GM23338 (cell line): ENCODE measurements at regions not wholly inside any gene's neighbourhood (a gene's known extent, or its start where the extent isn't known, plus 50 kb on each side); places are given as distances from the start of the nearest gene placed in this dataset.

ENCODE experiments used
- ATAC-seq: fragments of 200-7000 bp; cut with Tn5 transposase; 3 replicates; pipeline ENCODE4 v1.9.1; 2020
- DNase-seq: peaks from one replicate; pipeline ENCODE4 v3.0.0-alpha.2; 2015; ENCODE audit warnings: low spot score
- H2AFZ ChIP-seq: fragments of 200-600 bp; sonication (generic); 2 replicates; pipeline ENCODE4 v1.8.0; 2016; ENCODE audit warnings: antibody characterized with exemption, mild to moderate bottlenecking, moderate library complexity
- H3F3A ChIP-seq: fragments of 200-600 bp; sonication (generic); replicated peaks from 2 replicates; pipeline ENCODE4 v1.8.0; 2017; ENCODE audit warnings: antibody characterized with exemption, mixed run types, low read depth
- H3K27ac ChIP-seq: fragments of 200-600 bp; sonication (generic); 2 replicates; pipeline ENCODE4 v1.6.1; 2016; ENCODE audit warnings: low read depth
- H3K27me3 ChIP-seq: fragments of 200-600 bp; sonication (generic); 2 replicates; pipeline ENCODE4 v1.8.0; 2016; ENCODE audit warnings: mild to moderate bottlenecking, mixed run types, moderate library complexity; ENCODE audit not compliant: insufficient read depth
- H3K36me3 ChIP-seq: fragments of 200-600 bp; sonication (generic); 2 replicates; pipeline ENCODE4 v1.8.0; 2016; ENCODE audit warnings: mild to moderate bottlenecking; ENCODE audit not compliant: insufficient read depth
- H3K4me1 ChIP-seq: fragments of 200-600 bp; sonication (generic); 2 replicates; pipeline ENCODE4 v1.8.0; 2016; ENCODE audit warnings: mild to moderate bottlenecking, moderate library complexity; ENCODE audit not compliant: insufficient read depth
- H3K4me2 ChIP-seq: fragments of 200-600 bp; sonication (generic); 2 replicates; pipeline ENCODE4 v1.7.1; 2017; ENCODE audit warnings: mixed run types
- H3K4me3 ChIP-seq: fragments of 200-600 bp; sonication (generic); 2 replicates; pipeline ENCODE4 v1.6.1; 2016; ENCODE audit warnings: mixed run types
- H3K79me2 ChIP-seq: fragments of 200-600 bp; sonication (generic); replicated peaks from 2 replicates; pipeline ENCODE4 v1.8.0; 2017; ENCODE audit warnings: mild to moderate bottlenecking; ENCODE audit not compliant: insufficient read depth
- H3K9me2 ChIP-seq: fragments of 200-600 bp; sonication (generic); 2 replicates; pipeline ENCODE4 v1.8.0; 2017; ENCODE audit not compliant: insufficient read depth
- H4K20me1 ChIP-seq: fragments of 200-600 bp; sonication (generic); replicated peaks from 2 replicates; pipeline ENCODE4 v1.8.0; 2017; ENCODE audit warnings: mild to moderate bottlenecking; ENCODE audit not compliant: insufficient read depth
- H3K27ac Mint-ChIP-seq: 2 replicates; pipeline ENCODE4 v1.8.0; 2020; ENCODE audit warnings: inconsistent platforms, mild to moderate bottlenecking, moderate library complexity, mixed read lengths
- H3K27me3 Mint-ChIP-seq: 3 replicates; pipeline ENCODE4 v1.8.0; 2022; ENCODE audit warnings: low read depth, mild to moderate bottlenecking, moderate library complexity, mixed read lengths, inconsistent platforms; ENCODE audit not compliant: insufficient read depth, poor library complexity
- H3K36me3 Mint-ChIP-seq: 3 replicates; pipeline ENCODE4 v1.8.0; 2021; ENCODE audit warnings: low read depth, mild to moderate bottlenecking, inconsistent platforms, moderate library complexity, mixed read lengths
- H3K4me1 Mint-ChIP-seq: 3 replicates; pipeline ENCODE4 v1.8.0; 2020; ENCODE audit warnings: mild to moderate bottlenecking, inconsistent platforms, mixed read lengths
- H3K4me3 Mint-ChIP-seq: 3 replicates; pipeline ENCODE4 v1.8.0; 2021; ENCODE audit warnings: moderate library complexity, mild to moderate bottlenecking, inconsistent platforms, mixed read lengths
- H3K9me3 Mint-ChIP-seq: 3 replicates; pipeline ENCODE4 v1.8.0; 2020; ENCODE audit warnings: moderate library complexity, mild to moderate bottlenecking, inconsistent platforms, mixed read lengths
- CREB1 ChIP-seq: fragments of 250-450 bp; sonication (Bioruptor Pico); IDR thresholded peaks from 2 replicates; pipeline ENCODE4 v1.5.0; 2020; ENCODE audit warnings: low read depth, mild to moderate bottlenecking, moderate library complexity
- EZH2 ChIP-seq: fragments of 200-600 bp; sonication (generic); IDR thresholded peaks from one replicate; pipeline ENCODE4 v1.8.0; 2017; ENCODE audit warnings: antibody characterized with exemption, mild to moderate bottlenecking, low read depth; ENCODE audit not compliant: unreplicated experiment
- EZH2phosphoT487 ChIP-seq: fragments of 200-600 bp; sonication (generic); IDR thresholded peaks from one replicate; pipeline ENCODE4 v1.8.1; 2018; ENCODE audit warnings: antibody characterized with exemption; ENCODE audit not compliant: unreplicated experiment
- JUNB ChIP-seq: IDR thresholded peaks from one replicate; pipeline ENCODE4 v1.6.1; 2016; ENCODE audit warnings: antibody characterized with exemption; ENCODE audit not compliant: unreplicated experiment
- NANOG ChIP-seq: IDR thresholded peaks from 2 replicates; pipeline ENCODE4 v1.6.1; 2016; ENCODE audit warnings: antibody characterized with exemption, borderline replicate concordance
- REST ChIP-seq: IDR thresholded peaks from one replicate; pipeline ENCODE4 v1.6.1; 2018; ENCODE audit warnings: antibody characterized with exemption; ENCODE audit not compliant: unreplicated experiment
- STAT1 ChIP-seq: IDR thresholded peaks from one replicate; pipeline ENCODE4 v1.6.1; 2016; ENCODE audit warnings: antibody characterized with exemption; ENCODE audit not compliant: unreplicated experiment
- ZNF114 ChIP-seq: fragments of 250-450 bp; sonication (Bioruptor Pico); IDR thresholded peaks from 2 replicates; pipeline ENCODE4 v1.5.0; 2020; ENCODE audit warnings: mild to moderate bottlenecking, moderate library complexity
- ZNF331 ChIP-seq: fragments of 250-450 bp; sonication (Bioruptor Pico); IDR thresholded peaks from 2 replicates; pipeline ENCODE4 v1.5.0; 2020; ENCODE audit warnings: low read depth, mild to moderate bottlenecking, moderate library complexity
- TF ChIP-seq, protein P1 (sequence below), 2 experiments: fragments of 200-600 bp in 1 of 2; sonication (generic) in 1 of 2; conservative IDR thresholded peaks; 2 replicates each; pipeline versions ENCODE4 v1.5.1 to v1.6.1; 2016 to 2017; ENCODE audit warnings: antibody characterized with exemption in 2 of 2, low read depth in 2 of 2, mild to moderate bottlenecking in 2 of 2, moderate library complexity in 1 of 2
- TF ChIP-seq, protein P2 (sequence below): IDR thresholded peaks from 2 replicates; pipeline ENCODE4 v1.6.1; 2016; ENCODE audit warnings: antibody characterized with exemption

DNA sequence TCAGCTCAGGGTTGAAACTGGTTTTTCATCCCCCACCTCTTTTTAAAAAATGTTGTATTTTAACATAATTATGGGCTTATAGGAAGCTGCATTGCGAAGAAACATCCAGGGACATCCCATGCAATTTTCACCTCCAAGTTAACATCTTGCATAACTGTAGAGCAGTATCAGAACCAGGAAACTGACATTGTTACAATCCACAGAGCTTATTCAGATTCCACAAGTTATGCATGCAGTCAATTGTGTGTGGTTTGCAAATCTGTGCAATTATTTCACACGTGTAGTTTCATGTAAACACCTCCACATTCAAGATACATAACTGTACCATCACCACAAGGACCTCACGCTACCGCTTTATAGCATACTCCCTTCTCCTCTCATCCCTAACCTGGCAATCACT lies 97.5 kb upstream of the GATB start:
- no peak overlapping the region for H3K27ac Mint-ChIP-seq
- no peak for ATAC-seq
- no peaks in the 10 kb centered on the region for H3K27me3 ChIP-seq

DNA sequence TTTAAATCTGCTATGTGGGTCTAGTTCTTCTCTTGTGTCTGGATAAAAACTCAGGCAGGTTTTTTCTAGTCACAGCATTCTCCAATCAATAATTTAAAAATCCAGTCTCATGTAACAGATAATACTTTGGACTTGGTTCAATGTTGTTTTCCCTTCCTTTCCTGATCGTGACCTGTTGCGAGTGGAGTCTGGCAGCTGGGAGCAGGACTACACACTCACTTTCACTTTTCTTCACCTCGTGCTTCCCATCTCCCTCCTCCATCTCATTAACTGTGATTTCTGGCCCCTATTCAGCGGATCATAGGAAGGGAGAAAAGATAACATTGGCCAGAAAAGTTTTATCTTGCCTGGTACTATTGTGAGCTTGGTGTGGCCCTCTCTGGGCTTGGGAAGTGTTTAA lies 96.6 kb upstream of the GATB start:
- no peak for DNase-seq
- no peak overlapping the region for H3K27ac Mint-ChIP-seq
- H3K27me3 ChIP-seq = no peaks in the 10 kb centered on the region
- TF ChIP-seq ZNF331 (CRISPR knock-in tag) = no peak
- no peak for TF ChIP-seq STAT1
- TF ChIP-seq, protein P1, sequence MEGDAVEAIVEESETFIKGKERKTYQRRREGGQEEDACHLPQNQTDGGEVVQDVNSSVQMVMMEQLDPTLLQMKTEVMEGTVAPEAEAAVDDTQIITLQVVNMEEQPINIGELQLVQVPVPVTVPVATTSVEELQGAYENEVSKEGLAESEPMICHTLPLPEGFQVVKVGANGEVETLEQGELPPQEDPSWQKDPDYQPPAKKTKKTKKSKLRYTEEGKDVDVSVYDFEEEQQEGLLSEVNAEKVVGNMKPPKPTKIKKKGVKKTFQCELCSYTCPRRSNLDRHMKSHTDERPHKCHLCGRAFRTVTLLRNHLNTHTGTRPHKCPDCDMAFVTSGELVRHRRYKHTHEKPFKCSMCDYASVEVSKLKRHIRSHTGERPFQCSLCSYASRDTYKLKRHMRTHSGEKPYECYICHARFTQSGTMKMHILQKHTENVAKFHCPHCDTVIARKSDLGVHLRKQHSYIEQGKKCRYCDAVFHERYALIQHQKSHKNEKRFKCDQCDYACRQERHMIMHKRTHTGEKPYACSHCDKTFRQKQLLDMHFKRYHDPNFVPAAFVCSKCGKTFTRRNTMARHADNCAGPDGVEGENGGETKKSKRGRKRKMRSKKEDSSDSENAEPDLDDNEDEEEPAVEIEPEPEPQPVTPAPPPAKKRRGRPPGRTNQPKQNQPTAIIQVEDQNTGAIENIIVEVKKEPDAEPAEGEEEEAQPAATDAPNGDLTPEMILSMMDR (conservative IDR thresholded peaks at IDR 0.05; ENCODE audit: low read depth in 2 of 2) = no peak
- TF ChIP-seq, protein P2, sequence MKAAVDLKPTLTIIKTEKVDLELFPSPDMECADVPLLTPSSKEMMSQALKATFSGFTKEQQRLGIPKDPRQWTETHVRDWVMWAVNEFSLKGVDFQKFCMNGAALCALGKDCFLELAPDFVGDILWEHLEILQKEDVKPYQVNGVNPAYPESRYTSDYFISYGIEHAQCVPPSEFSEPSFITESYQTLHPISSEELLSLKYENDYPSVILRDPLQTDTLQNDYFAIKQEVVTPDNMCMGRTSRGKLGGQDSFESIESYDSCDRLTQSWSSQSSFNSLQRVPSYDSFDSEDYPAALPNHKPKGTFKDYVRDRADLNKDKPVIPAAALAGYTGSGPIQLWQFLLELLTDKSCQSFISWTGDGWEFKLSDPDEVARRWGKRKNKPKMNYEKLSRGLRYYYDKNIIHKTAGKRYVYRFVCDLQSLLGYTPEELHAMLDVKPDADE = no peak
- TF ChIP-seq CREB1 (CRISPR knock-in tag) = no peak
- TF ChIP-seq EZH2phosphoT487 = no peak
- no peak for TF ChIP-seq ZNF114 (CRISPR knock-in tag)
- no peak for TF ChIP-seq NANOG
- TF ChIP-seq REST = no peak
- no peak for TF ChIP-seq JUNB
- no peak for TF ChIP-seq EZH2

More for the DNA sequence above, 97.5 kb upstream of the GATB start:
- Histone ChIP-seq H3K36me3 (no peaks in the 10 kb centered on the region), H3K4me1 (no peaks in the 10 kb centered on the region), H3K79me2 (no peaks in the 10 kb centered on the region), H3K4me2 (no peak overlapping the region), H3K4me3 (no peak overlapping the region), H2AFZ (no peak overlapping the region), H3K27ac (no peak overlapping the region), H3K9me2 (peaks cover 7% of the 10 kb centered on the region; the same call in 1 of the 2 replicates), H3F3A (no peaks in the 10 kb centered on the region), H4K20me1 (no peaks in the 10 kb centered on the region)
- no peak for TF ChIP-seq CREB1 (CRISPR knock-in tag)
- no peak for TF ChIP-seq JUNB
- Mint-ChIP-seq H3K36me3 (no peaks in the 10 kb centered on the region), H3K27me3 (no peaks in the 10 kb centered on the region), H3K4me3 (no peak overlapping the region), H3K4me1 (no peaks in the 10 kb centered on the region; the same call in 2 of the 3 replicates), H3K9me3 (no peaks in the 10 kb centered on the region)
- no peak for DNase-seq

More for the DNA sequence above, 96.6 kb upstream of the GATB start:
- Histone ChIP-seq H4K20me1 (no peaks in the 10 kb centered on the region), H3K79me2 (no peaks in the 10 kb centered on the region), H2AFZ (peak overlapping the region; percentile 34; the same call in 1 of the 2 replicates), H3K4me1 (no peaks in the 10 kb centered on the region), H3K4me3 (no peak overlapping the region), H3K9me2 (peaks cover 8% of the 10 kb centered on the region; the same call in 1 of the 2 replicates), H3K4me2 (no peak overlapping the region), H3K27ac (no peak overlapping the region), H3K36me3 (no peaks in the 10 kb centered on the region), H3F3A (no peaks in the 10 kb centered on the region)
- Mint-ChIP-seq H3K4me1 (peaks cover 4% of the 10 kb centered on the region; the same call in 2 of the 3 replicates), H3K4me3 (no peak overlapping the region), H3K27me3 (no peaks in the 10 kb centered on the region), H3K36me3 (no peaks in the 10 kb centered on the region), H3K9me3 (no peaks in the 10 kb centered on the region)
- no peak for ATAC-seq
